Thyroid gland (tissue), 4 donors: ENCODE measurements at regions not wholly inside any gene's neighbourhood (a gene's known extent, or its start where the extent isn't known, plus 50 kb on each side); places are given as distances from the start of the nearest gene placed in this dataset.

Experiments used
- DNase-seq, 2 donors: peaks; one replicate each; pipeline ENCODE4 v3.0.0-alpha.2; 2019
- H3K27ac ChIP-seq, 3 donors: fragments of 200-600 bp; sonication (generic); 1 replicate in 2 of 3; 2 replicates in 1 of 3; pipeline ENCODE4 v1.5.1; 2016 to 2019; ENCODE audit warnings: mild to moderate bottlenecking in 1 of 3, moderate library complexity in 1 of 3
- H3K27me3 ChIP-seq: fragments of 200-600 bp; sonication (generic); one replicate; pipeline ENCODE4 v1.5.1; 2019
- H3K36me3 ChIP-seq, 2 donors: fragments of 200-600 bp; sonication (generic); one replicate each; pipeline ENCODE4 v1.5.1; 2016 to 2019
- H3K4me1 ChIP-seq, 2 donors: fragments of 200-600 bp; sonication (generic); one replicate each; pipeline ENCODE4 v1.5.1; 2017 to 2019
- H3K4me3 ChIP-seq, 3 donors: fragments of 200-600 bp; sonication (generic); replicated peaks in 1 of 3; 1 replicate in 2 of 3; 2 replicates in 1 of 3; pipeline ENCODE4 v1.5.1; 2016; ENCODE audit warnings: mild to moderate bottlenecking in 1 of 3
- H3K9me3 ChIP-seq: fragments of 200-600 bp; sonication (generic); one replicate; pipeline ENCODE4 v1.5.1; 2017
- POLR2A ChIP-seq, 2 donors: fragments of 450-650 bp; IDR thresholded peaks; one replicate each; pipeline ENCODE4 v1.6.1; 2017; ENCODE audit warnings: antibody characterized with exemption in 2 of 2, mild to moderate bottlenecking in 2 of 2, moderate library complexity in 1 of 2
- WGBS, 2 donors: methylation state at CpG; one replicate each; pipeline ENCODE4 v1.1.5; 2017; 5-methylcytosine and 5-hydroxymethylcytosine counted together
- intact Hi-C: fragments of 100-400 bp; cut with DNase I; formaldehyde crosslinking; loops from one replicate; pipeline ENCODE4 v1.15.1; 2023
- TF ChIP-seq, protein P1 (sequence below), 6 experiments: fragments of 200-600 bp in 3 of 6; fragments of 450-650 bp in 3 of 6; sonication (generic) in 3 of 6; IDR thresholded peaks; one replicate each; pipeline ENCODE4 v1.5.1; 2016 to 2019; ENCODE audit warnings: antibody characterized with exemption in 6 of 6, mild to moderate bottlenecking in 2 of 6, inconsistent platforms in 1 of 6, moderate library complexity in 1 of 6

DNA sequence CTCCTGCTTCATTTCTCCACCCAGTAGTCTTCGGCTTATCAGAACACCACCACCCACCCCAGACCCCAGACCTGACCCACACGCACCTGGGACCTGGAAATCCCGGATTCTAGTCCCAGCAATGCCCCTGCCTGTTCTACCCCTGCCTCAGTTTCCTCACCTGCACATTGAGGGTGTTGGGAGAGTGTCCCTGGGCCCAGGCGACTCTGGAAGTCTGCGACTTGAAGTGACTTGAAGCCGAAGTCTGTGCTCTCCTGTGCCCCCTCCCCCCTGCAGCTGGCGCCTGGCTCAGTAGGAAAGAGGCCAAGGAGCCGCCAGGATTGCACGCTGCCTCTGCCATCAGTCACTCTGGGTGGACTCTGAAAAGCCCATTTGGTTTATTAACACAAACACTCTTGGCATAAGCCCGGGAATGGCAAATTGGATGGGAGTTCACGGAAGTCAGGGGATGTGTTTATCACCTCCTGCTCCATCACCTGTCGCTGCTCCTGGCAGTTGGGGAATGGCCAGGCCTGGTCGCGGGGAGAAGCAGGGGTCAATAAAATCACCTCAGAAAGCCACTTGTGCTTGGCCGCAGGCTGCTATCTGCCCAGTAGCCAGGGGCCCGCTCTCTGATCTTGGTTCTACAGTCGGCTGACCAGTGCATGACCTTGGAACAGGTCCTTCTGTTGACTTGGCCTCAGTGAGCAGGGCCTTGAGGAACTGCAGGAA, 132.7 kb downstream of the ACTL8 start:
- no peak overlapping the region for H3K4me3 ChIP-seq
- TF ChIP-seq POLR2A (IDR thresholded peaks at IDR 0.05) = no peak
- TF ChIP-seq, protein P1, sequence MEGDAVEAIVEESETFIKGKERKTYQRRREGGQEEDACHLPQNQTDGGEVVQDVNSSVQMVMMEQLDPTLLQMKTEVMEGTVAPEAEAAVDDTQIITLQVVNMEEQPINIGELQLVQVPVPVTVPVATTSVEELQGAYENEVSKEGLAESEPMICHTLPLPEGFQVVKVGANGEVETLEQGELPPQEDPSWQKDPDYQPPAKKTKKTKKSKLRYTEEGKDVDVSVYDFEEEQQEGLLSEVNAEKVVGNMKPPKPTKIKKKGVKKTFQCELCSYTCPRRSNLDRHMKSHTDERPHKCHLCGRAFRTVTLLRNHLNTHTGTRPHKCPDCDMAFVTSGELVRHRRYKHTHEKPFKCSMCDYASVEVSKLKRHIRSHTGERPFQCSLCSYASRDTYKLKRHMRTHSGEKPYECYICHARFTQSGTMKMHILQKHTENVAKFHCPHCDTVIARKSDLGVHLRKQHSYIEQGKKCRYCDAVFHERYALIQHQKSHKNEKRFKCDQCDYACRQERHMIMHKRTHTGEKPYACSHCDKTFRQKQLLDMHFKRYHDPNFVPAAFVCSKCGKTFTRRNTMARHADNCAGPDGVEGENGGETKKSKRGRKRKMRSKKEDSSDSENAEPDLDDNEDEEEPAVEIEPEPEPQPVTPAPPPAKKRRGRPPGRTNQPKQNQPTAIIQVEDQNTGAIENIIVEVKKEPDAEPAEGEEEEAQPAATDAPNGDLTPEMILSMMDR (IDR thresholded peaks at IDR 0.05) = no peak
- H3K27me3 ChIP-seq = no peaks in the 10 kb centered on the region
- H3K27ac ChIP-seq = no peak overlapping the region
- WGBS, 2 donors = 65 to 73% methylated on average over 12 to 17 of the region's 17 CpGs
- H3K4me1 ChIP-seq = peaks cover 0 to 4% of the 10 kb centered on the region in 2 donors
- intact Hi-C loops = no loop called here
- H3K36me3 ChIP-seq = no peaks in the 10 kb centered on the region
- no peaks in the 10 kb centered on the region for H3K9me3 ChIP-seq
- no peak for DNase-seq

DNA sequence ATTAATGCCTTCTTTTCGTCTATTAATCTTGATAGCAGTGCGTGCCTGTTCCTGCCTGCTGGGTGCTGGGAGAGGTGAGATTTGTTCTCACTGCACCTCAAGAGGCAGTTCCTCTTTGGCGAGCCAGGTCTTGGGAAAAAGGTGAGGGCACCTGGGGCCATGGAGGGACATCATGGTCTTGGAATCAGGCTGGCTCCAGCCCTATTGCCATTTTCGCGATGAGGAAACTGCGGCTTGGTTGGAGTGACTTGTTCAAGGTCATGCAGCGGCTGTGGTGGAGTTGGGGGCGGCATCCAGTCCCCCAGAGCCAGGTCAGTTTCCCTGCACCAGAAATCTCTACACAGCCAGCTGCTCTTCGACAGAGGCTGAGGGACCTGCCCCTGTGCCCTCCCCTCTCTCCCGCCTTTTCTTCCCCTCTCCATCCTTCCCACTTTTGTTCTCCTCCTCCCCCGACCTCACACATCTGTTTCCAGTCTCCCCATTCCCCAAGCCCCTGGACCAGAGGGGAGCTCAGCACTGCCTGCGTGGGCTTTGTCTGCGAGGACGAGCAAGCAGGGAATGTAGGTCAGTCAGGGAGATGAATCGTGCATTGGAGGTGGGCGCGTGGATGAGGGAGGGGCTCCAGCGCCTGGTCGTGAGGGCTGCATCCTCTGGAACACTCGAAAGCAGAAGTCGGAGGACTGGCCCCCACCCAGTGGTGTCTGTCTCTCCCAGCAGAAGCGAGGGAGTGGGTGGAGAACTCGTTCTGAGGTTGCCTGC, 135.1 kb downstream of the ACTL8 start:
- no peaks in the 10 kb centered on the region for H3K27me3 ChIP-seq

DNA sequence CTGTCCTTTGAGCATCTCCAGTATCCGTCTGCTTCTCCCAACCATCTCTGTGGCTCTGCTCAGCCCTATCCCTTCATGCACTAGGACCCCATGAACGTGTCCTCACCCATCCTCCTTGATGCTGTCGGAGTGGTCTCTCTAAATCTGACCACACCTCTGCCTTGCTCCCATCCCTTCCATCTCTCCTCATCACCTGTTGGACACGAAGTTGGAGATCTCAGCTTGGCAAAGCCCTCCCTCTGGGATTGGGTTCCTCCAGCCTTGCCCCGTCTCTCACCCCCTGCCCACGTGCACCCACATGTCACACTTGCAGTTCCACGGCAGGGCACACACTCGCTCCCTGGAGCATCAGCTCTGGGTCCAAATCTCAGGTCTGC, 135.7 kb downstream of the ACTL8 start:
- Histone ChIP-seq H3K27me3 (no peaks in the 10 kb centered on the region), H3K27ac (no peak overlapping the region), H3K4me3 (no peak overlapping the region), H3K9me3 (no peaks in the 10 kb centered on the region), H3K36me3 (no peaks in the 10 kb centered on the region), H3K4me1 (peaks cover 0 to 4% of the 10 kb centered on the region in 2 donors)
- intact Hi-C loops = no loop called here
- TF ChIP-seq, protein P1 (IDR thresholded peaks at IDR 0.05) = no peak
- TF ChIP-seq POLR2A (IDR thresholded peaks at IDR 0.05) = no peak
- DNase-seq = no peak
- 81 to 84% methylated on average over 8 of the region's 8 CpGs for WGBS, 2 donors

More for the DNA sequence above, 135.1 kb downstream of the ACTL8 start:
- H3K36me3 ChIP-seq = no peaks in the 10 kb centered on the region
- no peak for TF ChIP-seq POLR2A (IDR thresholded peaks at IDR 0.05)
- TF ChIP-seq, protein P1 (IDR thresholded peaks at IDR 0.05) = no peak
- intact Hi-C loops = no loop called here
- H3K9me3 ChIP-seq = no peaks in the 10 kb centered on the region
- DNase-seq = no peak
- H3K27ac ChIP-seq = no peak overlapping the region
- WGBS, 2 donors = 56 to 60% methylated on average over 23 of the region's 23 CpGs
- H3K4me3 ChIP-seq = no peak overlapping the region
- peaks cover 0 to 4% of the 10 kb centered on the region in 2 donors for H3K4me1 ChIP-seq

DNA sequence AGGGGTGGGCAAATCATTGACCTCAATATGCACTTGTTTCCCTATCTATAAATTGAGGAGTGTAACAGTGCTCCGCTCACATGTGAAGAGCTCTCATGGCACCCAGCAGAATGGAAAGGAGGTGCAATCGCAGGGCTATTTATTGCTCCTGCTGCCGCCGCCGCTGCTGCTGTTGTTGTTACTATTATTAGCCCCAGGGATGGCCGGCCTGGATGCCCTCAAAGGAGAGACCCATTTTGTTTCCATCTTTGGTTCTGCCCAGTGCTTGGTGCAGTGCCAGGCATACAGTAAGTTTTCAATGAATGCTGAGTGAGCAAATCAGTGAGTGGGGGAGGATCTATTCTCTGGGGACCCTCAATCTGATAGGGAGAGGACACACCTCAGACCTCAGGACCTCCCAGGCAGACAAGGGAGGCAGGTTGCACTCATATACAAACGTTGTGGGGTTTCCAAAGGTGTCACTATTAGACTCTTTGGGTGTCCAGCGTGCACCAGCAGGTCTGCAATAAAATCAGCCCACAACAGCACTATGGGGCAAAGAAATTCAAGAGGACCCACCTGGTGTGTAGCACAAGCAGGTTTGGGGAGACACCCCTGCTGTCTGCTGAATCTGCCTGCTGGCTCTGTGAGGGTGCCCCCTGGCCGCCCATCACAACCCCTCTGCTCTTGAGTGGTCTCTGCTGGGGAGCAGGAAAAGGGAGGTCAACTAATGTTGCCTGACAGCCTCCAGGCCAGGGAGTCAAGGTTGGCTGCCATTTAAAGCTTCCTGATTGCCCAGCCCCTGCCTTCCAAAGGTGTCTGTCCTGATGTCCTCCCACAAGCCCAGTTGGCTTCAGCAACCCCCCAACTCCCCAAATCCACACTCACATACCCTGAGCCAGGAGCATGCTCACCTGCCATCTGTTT, 136.3 kb downstream of the ACTL8 start:
- Histone ChIP-seq H3K4me1 (peaks cover 0 to 4% of the 10 kb centered on the region in 2 donors), H3K9me3 (no peaks in the 10 kb centered on the region), H3K27me3 (no peaks in the 10 kb centered on the region), H3K36me3 (no peaks in the 10 kb centered on the region), H3K27ac (no peak overlapping the region), H3K4me3 (no peak overlapping the region)
- 68 to 71% methylated on average over 8 to 9 of the region's 9 CpGs for WGBS, 2 donors
- TF ChIP-seq, protein P1 (IDR thresholded peaks at IDR 0.05) = no peak
- no peak for TF ChIP-seq POLR2A (IDR thresholded peaks at IDR 0.05)
- intact Hi-C loops = no loop called here
- DNase-seq = no peak
